ENCODE measurements at regions not wholly inside any gene's neighbourhood (a gene's known extent, or its start where the extent isn't known, plus 50 kb on each side); places are given as distances from the start of the nearest gene placed in this dataset.

GRCh38 chr3:161576311-161576710, 79.7 kb downstream of the OTOL1 start (continued):
- no peak for TF ChIP-seq NKRF (conservative IDR thresholded peaks at IDR 0.05)
- TF ChIP-seq WRNIP1 (IDR thresholded peaks at IDR 0.05; ENCODE audit: borderline replicate concordance, low read depth, low read length) = no peak
- TF ChIP-seq ZBTB4 (CRISPR knock-in tag; IDR thresholded peaks at IDR 0.05) = no peak

- intact Hi-C loops (cut with micrococcal nuclease; ENCODE audit: unreplicated experiment) (no loop called here), in situ Hi-C loops (cut with MboI) (no loop called here)
- ATAC-seq = peak; percentile 76
- Histone ChIP-seq H2AFZ (ENCODE audit: control insufficient read depth, low read depth, low read length) (no peak overlapping the region), H3K9me3 (replicated peaks; ENCODE audit: control insufficient read depth, insufficient read depth, low read length) (no peaks in the 10 kb centered on the region), H3K79me2 (ENCODE audit: control insufficient read depth, insufficient read depth, low read length) (no peaks in the 10 kb centered on the region), H3K4me3 (no peak overlapping the region), H3K27me3 (replicated peaks in 1 of 2; ENCODE audit: control insufficient read depth in 2 of 2, insufficient read depth in 2 of 2, low read length in 1 of 2) (no peaks in the 10 kb centered on the region), H4K20me1 (ENCODE audit: control insufficient read depth, insufficient read depth) (no peaks in the 10 kb centered on the region), H3K27ac (ENCODE audit: control insufficient read depth, insufficient read depth) (no peak overlapping the region), H3K9ac (ENCODE audit: control insufficient read depth, insufficient read depth, low read length) (no peak overlapping the region), H3K4me1 (ENCODE audit: control insufficient read depth, insufficient read depth, low read length) (no peaks in the 10 kb centered on the region), H3K36me3 (ENCODE audit: control insufficient read depth in 2 of 2, insufficient read depth in 2 of 2, low read length in 1 of 2) (no peaks in the 10 kb centered on the region), H3K4me2 (ENCODE audit: control insufficient read depth, insufficient read depth) (no peak overlapping the region)
- ChIA-PET SMC1A (ENCODE audit: uncharacterized antibody, unreplicated experiment) (no interaction called here), POLR2A (no interaction called here), RAD21 (ENCODE audit: unreplicated experiment) (no interaction called here), CTCF (interaction anchor here (1.7 kb wide), 1 partner anchor 8 kb away, joined by 8 read pairs; no protein-coding TSS in a partner anchor)
- no TSS peak for BruUV-seq (replicated peaks)
- DNase-seq (ENCODE audit: low read depth, low spot score) = no peak
- FAIRE-seq = no peak
- WGBS (ENCODE audit: insufficient coverage, insufficient replicate concordance, low lambda C conversion rate, missing lambda C conversion rate) = 20% methylated on average over 9 of the region's 9 CpGs
- TF ChIP-seq PKNOX1 (IDR thresholded peaks at IDR 0.05) (no peak), WRNIP1 (IDR thresholded peaks at IDR 0.05; ENCODE audit: borderline replicate concordance, low read depth, low read length) (no peak), ETV6 (conservative IDR thresholded peaks at IDR 0.05 in 1 of 2, IDR thresholded peaks at IDR 0.05 in 1 of 2; ENCODE audit: borderline replicate concordance in 1 of 2, low read depth in 1 of 2) (no peak), YBX1 (IDR thresholded peaks at IDR 0.05) (no peak), ZNF622 (IDR thresholded peaks at IDR 0.05) (no peak), STAT1 (conservative IDR thresholded peaks at IDR 0.05) (no peak), ZNF687 (IDR thresholded peaks at IDR 0.05) (no peak), PML (IDR thresholded peaks at IDR 0.05; ENCODE audit: low read length) (no peak), NFIC (IDR thresholded peaks at IDR 0.05; ENCODE audit: low read depth, low read length) (no peak)
These were observed 80.3 kb downstream of the OTOL1 start for GRCh38 chr3:161576714-161577510.
